ENCODE measurements at regions not wholly inside any gene's neighbourhood (a gene's known extent, or its start where the extent isn't known, plus 50 kb on each side); places are given as distances from the start of the nearest gene placed in this dataset.
"Not testable (repeated sequence)": the region's sequence is repeated elsewhere in the genome, so short reads cannot be mapped to it uniquely, and the experiment has no call there.

- no peak for TF ChIP-seq CTCF (IDR thresholded peaks at IDR 0.05; ENCODE audit: extremely low read depth, missing control alignments)
Measured at GRCh38 chr4:56142088-56142487, 193.3 kb downstream of the CEP135 start.

GRCh38 chr4:56139241-56139827 lies 190.6 kb downstream of the CEP135 start:
- TF ChIP-seq CTCF (IDR thresholded peaks at IDR 0.05; ENCODE audit: extremely low read depth, missing control alignments): no peak
- DNase-seq (ENCODE audit: low spot score): no peak

More at GRCh38 chr4:56142088-56142487, 193.3 kb downstream of the CEP135 start:
- DNase-seq (ENCODE audit: low spot score): no peak

- DNase-seq (ENCODE audit: low spot score): not testable (repeated sequence)
Measured at GRCh38 chr4:56134834-56135233, 186.1 kb downstream of the CEP135 start.

GRCh38 chr4:56134266-56134665 lies 185.5 kb downstream of the CEP135 start:
- TF ChIP-seq CTCF (IDR thresholded peaks at IDR 0.05; ENCODE audit: extremely low read depth, missing control alignments): no peak
- DNase-seq (ENCODE audit: low spot score): no peak

GRCh38 chr4:56132835-56133234 lies 184.1 kb downstream of the CEP135 start:
- no peak for DNase-seq (ENCODE audit: low spot score)
- no peak for TF ChIP-seq CTCF (IDR thresholded peaks at IDR 0.05; ENCODE audit: extremely low read depth, missing control alignments)

- not testable (repeated sequence) for DNase-seq (ENCODE audit: low spot score)
Measured at GRCh38 chr4:56132188-56132587, 183.4 kb downstream of the CEP135 start.

GRCh38 chr4:56130606-56131155 lies 181.9 kb downstream of the CEP135 start:
- no peak for DNase-seq (ENCODE audit: low spot score)
- no peak for TF ChIP-seq CTCF (IDR thresholded peaks at IDR 0.05; ENCODE audit: extremely low read depth, missing control alignments)

- peak; percentile 5 for DNase-seq (ENCODE audit: low spot score)
- TF ChIP-seq CTCF (IDR thresholded peaks at IDR 0.05; ENCODE audit: extremely low read depth, missing control alignments): no peak
Measured at GRCh38 chr4:56129431-56129861, 180.7 kb downstream of the CEP135 start.

All from GM20000 (cell line).